Transverse colon (tissue), 3 donors: ENCODE measurements at regions not wholly inside any gene's neighbourhood (a gene's known extent, or its start where the extent isn't known, plus 50 kb on each side); places are given as distances from the start of the nearest gene placed in this dataset.

Experiments
- EP300 ChIP-seq: sonication (generic); formaldehyde crosslinking; IDR thresholded peaks from one replicate; pipeline ENCODE4 v1.6.1; 2017; ENCODE audit warnings: antibody characterized with exemption, low read depth
- POLR2A ChIP-seq: fragments of 450-650 bp; IDR thresholded peaks from one replicate; pipeline ENCODE4 v1.6.1; 2016; ENCODE audit warnings: antibody characterized with exemption, mild to moderate bottlenecking, moderate library complexity
- TF ChIP-seq, protein P1 (sequence below), 5 experiments: fragments of 200-600 bp in 3 of 5; fragments of 450-650 bp in 2 of 5; sonication (generic) in 3 of 5; IDR thresholded peaks; 1 replicate in 2 of 5; 2 replicates in 3 of 5; pipeline ENCODE4 v1.5.1; 2016 to 2017; ENCODE audit warnings: antibody characterized with exemption in 5 of 5, inconsistent platforms in 3 of 5, mild to moderate bottlenecking in 2 of 5, moderate library complexity in 1 of 5

DNA sequence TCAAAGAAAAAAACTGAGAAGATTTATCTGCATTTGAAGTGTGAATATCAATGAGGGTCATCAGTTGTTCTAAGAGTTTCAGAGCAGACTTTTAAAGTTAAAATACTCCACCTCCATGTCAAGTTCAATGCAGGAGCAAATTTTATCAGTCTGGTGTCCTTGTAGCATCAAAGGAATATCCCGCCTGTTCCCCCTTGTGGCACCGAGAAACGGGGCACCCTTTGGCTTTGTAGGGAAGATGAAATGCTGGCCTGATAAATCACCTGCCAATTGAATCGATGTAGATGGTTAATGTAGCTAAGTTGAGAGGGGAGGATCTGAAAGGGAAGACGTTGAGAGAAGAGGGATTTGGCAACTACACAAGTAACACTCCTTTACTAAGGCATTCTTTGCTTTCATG is 714.5 kb downstream of the EFNA5 start:
- TF ChIP-seq, protein P1, sequence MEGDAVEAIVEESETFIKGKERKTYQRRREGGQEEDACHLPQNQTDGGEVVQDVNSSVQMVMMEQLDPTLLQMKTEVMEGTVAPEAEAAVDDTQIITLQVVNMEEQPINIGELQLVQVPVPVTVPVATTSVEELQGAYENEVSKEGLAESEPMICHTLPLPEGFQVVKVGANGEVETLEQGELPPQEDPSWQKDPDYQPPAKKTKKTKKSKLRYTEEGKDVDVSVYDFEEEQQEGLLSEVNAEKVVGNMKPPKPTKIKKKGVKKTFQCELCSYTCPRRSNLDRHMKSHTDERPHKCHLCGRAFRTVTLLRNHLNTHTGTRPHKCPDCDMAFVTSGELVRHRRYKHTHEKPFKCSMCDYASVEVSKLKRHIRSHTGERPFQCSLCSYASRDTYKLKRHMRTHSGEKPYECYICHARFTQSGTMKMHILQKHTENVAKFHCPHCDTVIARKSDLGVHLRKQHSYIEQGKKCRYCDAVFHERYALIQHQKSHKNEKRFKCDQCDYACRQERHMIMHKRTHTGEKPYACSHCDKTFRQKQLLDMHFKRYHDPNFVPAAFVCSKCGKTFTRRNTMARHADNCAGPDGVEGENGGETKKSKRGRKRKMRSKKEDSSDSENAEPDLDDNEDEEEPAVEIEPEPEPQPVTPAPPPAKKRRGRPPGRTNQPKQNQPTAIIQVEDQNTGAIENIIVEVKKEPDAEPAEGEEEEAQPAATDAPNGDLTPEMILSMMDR (IDR thresholded peaks at IDR 0.05), result no peak
- TF ChIP-seq EP300 (no peak), POLR2A (no peak)
